ENCODE measurements at regions not wholly inside any gene's neighbourhood (a gene's known extent, or its start where the extent isn't known, plus 50 kb on each side); places are given as distances from the start of the nearest gene placed in this dataset.

GRCh38 chr6:135753196-135753595 is 98.3 kb upstream of the PDE7B start:
- no peak for TF ChIP-seq CTCF (IDR thresholded peaks at IDR 0.05; ENCODE audit: low read length)
- TF ChIP-seq EZH2 (optimal IDR thresholded peaks at IDR 0.05; ENCODE audit: low read depth, low read length): no peak
- TF ChIP-seq EZH2phosphoT487 (IDR thresholded peaks at IDR 0.05; ENCODE audit: low read length): no peak
